Suprapubic skin (tissue), 4 donors: ENCODE measurements at regions not wholly inside any gene's neighbourhood (a gene's known extent, or its start where the extent isn't known, plus 50 kb on each side); places are given as distances from the start of the nearest gene placed in this dataset.

ENCODE experiments used
- DNase-seq, 2 donors: peaks; one replicate each; pipeline ENCODE4 v3.0.0-alpha.2; 2019; ENCODE audit warnings: low spot score in 2 of 2
- H3K27ac ChIP-seq: fragments of 200-600 bp; sonication (generic); one replicate; pipeline ENCODE4 v1.5.1; 2019
- H3K27me3 ChIP-seq: fragments of 200-600 bp; sonication (generic); one replicate; pipeline ENCODE4 v1.5.1; 2019
- H3K36me3 ChIP-seq: fragments of 200-600 bp; sonication (generic); one replicate; pipeline ENCODE4 v1.5.1; 2019
- H3K4me1 ChIP-seq: fragments of 200-600 bp; sonication (generic); one replicate; pipeline ENCODE4 v1.5.1; 2019
- H3K4me3 ChIP-seq: fragments of 200-600 bp; sonication (generic); one replicate; pipeline ENCODE4 v1.5.1; 2019; ENCODE audit warnings: mild to moderate bottlenecking
- H3K9me3 ChIP-seq: fragments of 200-600 bp; sonication (generic); one replicate; pipeline ENCODE4 v1.5.1; 2019
- EP300 ChIP-seq: sonication (generic); formaldehyde crosslinking; IDR thresholded peaks from one replicate; pipeline ENCODE4 v1.6.1; 2017; ENCODE audit warnings: antibody characterized with exemption
- POLR2A ChIP-seq, 2 donors: fragments of 450-650 bp; IDR thresholded peaks; one replicate each; pipeline ENCODE4 v1.6.1; 2017; ENCODE audit warnings: antibody characterized with exemption in 2 of 2, mild to moderate bottlenecking in 2 of 2, moderate library complexity in 2 of 2
- POLR2AphosphoS5 ChIP-seq, 3 donors: sonication (generic); formaldehyde crosslinking; IDR thresholded peaks; one replicate each; pipeline ENCODE4 v1.6.1; 2017; ENCODE audit warnings: antibody characterized with exemption in 3 of 3
- WGBS: methylation state at CpG from one replicate; pipeline ENCODE4 v1.1.5; 2018; 5-methylcytosine and 5-hydroxymethylcytosine counted together
- TF ChIP-seq, protein P1 (sequence below), 2 donors: fragments of 200-600 bp in 1 of 2; fragments of 450-650 bp in 1 of 2; sonication (generic) in 1 of 2; IDR thresholded peaks; one replicate each; pipeline ENCODE4 v1.5.1; 2016 to 2019; ENCODE audit warnings: antibody characterized with exemption in 2 of 2, mild to moderate bottlenecking in 1 of 2, moderate library complexity in 1 of 2

- Histone ChIP-seq H3K36me3 (no peaks in the 10 kb centered on the region), H3K27ac (no peak overlapping the region), H3K4me3 (no peak overlapping the region), H3K9me3 (no peaks in the 10 kb centered on the region), H3K27me3 (no peaks in the 10 kb centered on the region), H3K4me1 (no peaks in the 10 kb centered on the region)
- no peak for TF ChIP-seq EP300
- TF ChIP-seq, protein P1, sequence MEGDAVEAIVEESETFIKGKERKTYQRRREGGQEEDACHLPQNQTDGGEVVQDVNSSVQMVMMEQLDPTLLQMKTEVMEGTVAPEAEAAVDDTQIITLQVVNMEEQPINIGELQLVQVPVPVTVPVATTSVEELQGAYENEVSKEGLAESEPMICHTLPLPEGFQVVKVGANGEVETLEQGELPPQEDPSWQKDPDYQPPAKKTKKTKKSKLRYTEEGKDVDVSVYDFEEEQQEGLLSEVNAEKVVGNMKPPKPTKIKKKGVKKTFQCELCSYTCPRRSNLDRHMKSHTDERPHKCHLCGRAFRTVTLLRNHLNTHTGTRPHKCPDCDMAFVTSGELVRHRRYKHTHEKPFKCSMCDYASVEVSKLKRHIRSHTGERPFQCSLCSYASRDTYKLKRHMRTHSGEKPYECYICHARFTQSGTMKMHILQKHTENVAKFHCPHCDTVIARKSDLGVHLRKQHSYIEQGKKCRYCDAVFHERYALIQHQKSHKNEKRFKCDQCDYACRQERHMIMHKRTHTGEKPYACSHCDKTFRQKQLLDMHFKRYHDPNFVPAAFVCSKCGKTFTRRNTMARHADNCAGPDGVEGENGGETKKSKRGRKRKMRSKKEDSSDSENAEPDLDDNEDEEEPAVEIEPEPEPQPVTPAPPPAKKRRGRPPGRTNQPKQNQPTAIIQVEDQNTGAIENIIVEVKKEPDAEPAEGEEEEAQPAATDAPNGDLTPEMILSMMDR (IDR thresholded peaks at IDR 0.05), result no peak
- 90% methylated on average over 7 of the region's 8 CpGs for WGBS
- no peak for DNase-seq
These were observed 1060.0 kb upstream of the MIR17HG start for GRCh38 chr13:90287521-90287920.

- no peaks in the 10 kb centered on the region for H3K27me3 ChIP-seq
- 84% methylated on average over 7 of the region's 7 CpGs for WGBS
- H3K36me3 ChIP-seq, result no peaks in the 10 kb centered on the region
- DNase-seq, result no peak
- no peaks in the 10 kb centered on the region for H3K9me3 ChIP-seq
- no peak overlapping the region for H3K4me3 ChIP-seq
- no peak overlapping the region for H3K27ac ChIP-seq
- no peaks in the 10 kb centered on the region for H3K4me1 ChIP-seq
- TF ChIP-seq, protein P1 (IDR thresholded peaks at IDR 0.05), result no peak
- TF ChIP-seq POLR2AphosphoS5 (IDR thresholded peaks at IDR 0.05) (no peak), POLR2A (IDR thresholded peaks at IDR 0.05) (no peak), EP300 (no peak)
These were observed 1053.6 kb upstream of the MIR17HG start for GRCh38 chr13:90293793-90294361.

DNA sequence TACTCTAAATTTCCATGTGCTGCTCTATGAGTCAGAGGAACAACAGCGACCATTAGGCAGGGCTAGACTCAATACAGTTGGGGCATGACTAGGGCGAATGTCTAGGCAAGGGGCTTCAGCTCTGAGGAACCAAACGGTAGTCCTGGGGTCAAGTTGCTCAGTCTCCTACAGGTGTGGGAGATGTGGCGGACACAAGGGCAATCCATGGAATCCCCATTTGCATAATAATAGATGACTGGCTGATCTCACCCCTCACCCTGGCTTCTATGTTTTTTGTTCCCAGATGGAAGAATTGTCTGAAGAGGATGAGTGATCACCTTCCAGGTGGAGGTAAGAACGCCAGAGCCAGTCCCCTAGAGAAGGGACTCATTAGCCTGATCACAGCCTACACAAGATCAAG is 1048.2 kb upstream of the MIR17HG start:
- H3K36me3 ChIP-seq, result no peaks in the 10 kb centered on the region
- H3K27ac ChIP-seq, result no peak overlapping the region
- H3K4me1 ChIP-seq, result no peaks in the 10 kb centered on the region
- H3K4me3 ChIP-seq, result no peak overlapping the region
- H3K9me3 ChIP-seq, result no peaks in the 10 kb centered on the region
- H3K27me3 ChIP-seq, result no peaks in the 10 kb centered on the region
- TF ChIP-seq POLR2A (IDR thresholded peaks at IDR 0.05) (no peak), POLR2AphosphoS5 (IDR thresholded peaks at IDR 0.05) (no peak), EP300 (no peak)
- TF ChIP-seq, protein P1 (IDR thresholded peaks at IDR 0.05), result no peak
- WGBS, result 88% methylated on average over 5 of the region's 5 CpGs
- DNase-seq, result no peak

DNA sequence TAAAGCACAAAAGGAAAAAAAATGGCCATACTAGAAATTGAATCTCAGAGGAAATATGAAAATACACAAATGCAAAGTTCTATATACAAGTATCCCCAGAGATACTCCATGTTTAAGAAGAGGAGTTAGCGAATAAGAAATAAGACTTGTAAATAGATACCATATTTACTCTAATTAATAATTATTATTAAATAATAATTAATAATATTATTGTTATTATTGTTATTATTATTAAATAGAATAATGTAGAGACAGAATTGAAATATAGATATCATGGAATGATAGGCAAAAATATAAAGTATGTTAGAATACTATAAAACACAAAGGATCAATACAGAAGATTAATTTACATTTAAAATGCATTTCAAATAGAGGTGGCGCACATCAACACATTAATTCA is 1047.5 kb upstream of the MIR17HG start:
- Histone ChIP-seq H3K36me3 (no peaks in the 10 kb centered on the region), H3K9me3 (no peaks in the 10 kb centered on the region), H3K4me1 (no peaks in the 10 kb centered on the region), H3K4me3 (no peak overlapping the region), H3K27ac (no peak overlapping the region), H3K27me3 (no peaks in the 10 kb centered on the region)
- 94% methylated on average over 2 of the region's 2 CpGs for WGBS
- no peak for DNase-seq
- TF ChIP-seq POLR2A (IDR thresholded peaks at IDR 0.05) (no peak), EP300 (no peak), POLR2AphosphoS5 (IDR thresholded peaks at IDR 0.05) (no peak)
- TF ChIP-seq, protein P1 (IDR thresholded peaks at IDR 0.05), result no peak

DNA sequence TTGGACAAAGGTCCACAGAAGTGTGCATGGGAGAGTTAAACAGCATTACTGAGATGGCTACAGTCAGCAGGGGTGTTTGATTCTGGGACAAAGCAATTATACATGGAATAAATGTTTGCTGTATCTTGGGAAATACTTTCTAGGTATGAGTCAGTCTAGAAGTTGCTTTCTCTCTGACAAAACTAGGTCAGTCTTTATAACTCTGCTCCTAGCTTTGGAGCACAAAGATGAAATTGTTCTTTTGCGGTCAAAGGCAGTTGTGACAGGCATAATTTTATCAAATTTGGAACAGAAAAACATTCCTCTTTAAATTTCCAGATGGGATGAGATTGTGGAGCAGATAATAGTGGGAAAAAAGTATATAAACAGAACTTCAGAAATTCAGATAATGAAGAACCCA is 1045.4 kb upstream of the MIR17HG start:
- Histone ChIP-seq H3K27ac (no peak overlapping the region), H3K4me1 (no peaks in the 10 kb centered on the region), H3K36me3 (no peaks in the 10 kb centered on the region), H3K27me3 (no peaks in the 10 kb centered on the region), H3K4me3 (no peak overlapping the region), H3K9me3 (no peaks in the 10 kb centered on the region)
- DNase-seq, result no peak
- no peak for TF ChIP-seq POLR2A (IDR thresholded peaks at IDR 0.05)
- TF ChIP-seq, protein P1 (IDR thresholded peaks at IDR 0.05), result no peak
- no peak for TF ChIP-seq EP300
- no peak for TF ChIP-seq POLR2AphosphoS5 (IDR thresholded peaks at IDR 0.05)
- WGBS, result 33% methylated on average over 1 of the region's 1 CpG
